SJCRH30 (cell line): ENCODE measurements at regions not wholly inside any gene's neighbourhood (a gene's known extent, or its start where the extent isn't known, plus 50 kb on each side); places are given as distances from the start of the nearest gene placed in this dataset.
"Not testable (repeated sequence)": the region's sequence is repeated elsewhere in the genome, so short reads cannot be mapped to it uniquely, and the experiment has no call there.

Experiments
- DNase-seq, 2 experiments: peaks; one replicate each; pipeline ENCODE4 v3.0.0-alpha.2; 2015 to 2020
- H3K27ac ChIP-seq: fragments of 250-450 bp; sonication (Bioruptor Pico); 2 replicates; pipeline ENCODE4 v1.5.1; 2020; ENCODE audit warnings: mild to moderate bottlenecking, moderate library complexity
- H3K27me3 ChIP-seq: fragments of 250-450 bp; sonication (Bioruptor Pico); 2 replicates; pipeline ENCODE4 v1.5.1; 2020; ENCODE audit warnings: mild to moderate bottlenecking, moderate library complexity
- H3K36me3 ChIP-seq: fragments of 250-450 bp; sonication (Bioruptor Pico); 2 replicates; pipeline ENCODE4 v1.5.1; 2020; ENCODE audit warnings: mild to moderate bottlenecking, moderate library complexity
- H3K4me1 ChIP-seq: fragments of 250-450 bp; sonication (Bioruptor Pico); 2 replicates; pipeline ENCODE4 v1.5.1; 2020; ENCODE audit warnings: mild to moderate bottlenecking, moderate library complexity
- H3K4me3 ChIP-seq: fragments of 250-450 bp; sonication (Bioruptor Pico); 2 replicates; pipeline ENCODE4 v1.5.1; 2020; ENCODE audit warnings: mild to moderate bottlenecking, moderate library complexity
- H3K9me3 ChIP-seq: fragments of 250-450 bp; sonication (Bioruptor Pico); replicated peaks from 2 replicates; pipeline ENCODE4 v1.5.1; 2020; ENCODE audit warnings: mild to moderate bottlenecking, moderate library complexity

- no peak overlapping the region for H3K4me3 ChIP-seq
- DNase-seq, result no peak
Measured at GRCh38 chr2:11075221-11075620, 80.0 kb upstream of the SLC66A3 start.

GRCh38 chr2:11077411-11077810 lies 77.9 kb upstream of the SLC66A3 start:
- Histone ChIP-seq H3K36me3 (no peaks in the 10 kb centered on the region), H3K27ac (no peak overlapping the region), H3K4me3 (no peak overlapping the region), H3K27me3 (0 out of 2 replicates have a peak, but pooled peaks cover 5% of the 10 kb centered on the region), H3K9me3 (no peaks in the 10 kb centered on the region), H3K4me1 (no peaks in the 10 kb centered on the region)
- peak in 1 of 2 experiments; percentile 26 for DNase-seq

More at GRCh38 chr2:11075221-11075620, 80.0 kb upstream of the SLC66A3 start:
- 0 out of 2 replicates have a peak, but pooled peaks cover 6% of the 10 kb centered on the region for H3K27me3 ChIP-seq
- H3K36me3 ChIP-seq, result no peaks in the 10 kb centered on the region
- no peaks in the 10 kb centered on the region for H3K9me3 ChIP-seq
- H3K4me1 ChIP-seq, result no peaks in the 10 kb centered on the region
- no peak overlapping the region for H3K27ac ChIP-seq

GRCh38 chr2:11079136-11079824 lies 76.0 kb upstream of the SLC66A3 start:
- DNase-seq, result no peak
- Histone ChIP-seq H3K27ac (no peak overlapping the region), H3K4me1 (no peaks in the 10 kb centered on the region), H3K4me3 (no peak overlapping the region), H3K27me3 (no peaks in the 10 kb centered on the region), H3K36me3 (no peaks in the 10 kb centered on the region), H3K9me3 (no peaks in the 10 kb centered on the region)

GRCh38 chr2:11080253-11081115 lies 74.8 kb upstream of the SLC66A3 start:
- Histone ChIP-seq H3K27me3 (no peaks in the 10 kb centered on the region), H3K4me1 (no peaks in the 10 kb centered on the region), H3K36me3 (no peaks in the 10 kb centered on the region), H3K9me3 (no peaks in the 10 kb centered on the region), H3K4me3 (no peak overlapping the region), H3K27ac (no peak overlapping the region)
- peak; percentile 73 to 82 for DNase-seq

- H3K27ac ChIP-seq, result no peak overlapping the region
- no peak overlapping the region for H3K4me3 ChIP-seq
- H3K27me3 ChIP-seq, result no peaks in the 10 kb centered on the region
- no peaks in the 10 kb centered on the region for H3K36me3 ChIP-seq
- H3K9me3 ChIP-seq, result no peaks in the 10 kb centered on the region
- no peaks in the 10 kb centered on the region for H3K4me1 ChIP-seq
- DNase-seq, result no peak
Measured at GRCh38 chr2:11082880-11083279, 72.4 kb upstream of the SLC66A3 start.

- not testable (repeated sequence) for H3K27ac ChIP-seq, H3K9me3 ChIP-seq, DNase-seq, H3K27me3 ChIP-seq, H3K36me3 ChIP-seq, H3K4me1 ChIP-seq, H3K4me3 ChIP-seq
Measured at GRCh38 chr2:11088821-11089220, 66.4 kb upstream of the SLC66A3 start.

- no peak for DNase-seq
- Histone ChIP-seq H3K27ac (no peak overlapping the region), H3K4me3 (no peak overlapping the region)
Measured at GRCh38 chr2:11090187-11090586, 65.1 kb upstream of the SLC66A3 start.

GRCh38 chr2:11092701-11093335 lies 62.4 kb upstream of the SLC66A3 start:
- DNase-seq, result no peak
- no peaks in the 10 kb centered on the region for H3K27me3 ChIP-seq

More at GRCh38 chr2:11090187-11090586, 65.1 kb upstream of the SLC66A3 start:
- Histone ChIP-seq H3K9me3 (no peaks in the 10 kb centered on the region; the same call in 1 of the 2 replicates), H3K4me1 (no peaks in the 10 kb centered on the region), H3K36me3 (no peaks in the 10 kb centered on the region), H3K27me3 (no peaks in the 10 kb centered on the region)

GRCh38 chr2:11093467-11093866 lies 61.8 kb upstream of the SLC66A3 start:
- Histone ChIP-seq H3K4me1 (no peaks in the 10 kb centered on the region), H3K36me3 (no peaks in the 10 kb centered on the region), H3K4me3 (no peak overlapping the region), H3K27ac (no peak overlapping the region), H3K9me3 (no peaks in the 10 kb centered on the region; the same call in 1 of the 2 replicates), H3K27me3 (no peaks in the 10 kb centered on the region)
- no peak for DNase-seq

More at GRCh38 chr2:11092701-11093335, 62.4 kb upstream of the SLC66A3 start:
- Histone ChIP-seq H3K4me1 (no peaks in the 10 kb centered on the region), H3K9me3 (no peaks in the 10 kb centered on the region; the same call in 1 of the 2 replicates), H3K27ac (no peak overlapping the region), H3K4me3 (no peak overlapping the region), H3K36me3 (no peaks in the 10 kb centered on the region)

GRCh38 chr2:11094021-11094810 lies 61.1 kb upstream of the SLC66A3 start:
- Histone ChIP-seq H3K27ac (no peak overlapping the region), H3K27me3 (no peaks in the 10 kb centered on the region), H3K36me3 (no peaks in the 10 kb centered on the region), H3K9me3 (no peaks in the 10 kb centered on the region; the same call in 1 of the 2 replicates), H3K4me1 (no peaks in the 10 kb centered on the region), H3K4me3 (no peak overlapping the region)
- DNase-seq, result no peak

- DNase-seq, result no peak
- no peaks in the 10 kb centered on the region for H3K4me1 ChIP-seq
Measured at GRCh38 chr2:11096591-11096990, 58.7 kb upstream of the SLC66A3 start.

GRCh38 chr2:11097038-11097720 lies 58.1 kb upstream of the SLC66A3 start:
- H3K9me3 ChIP-seq, result no peaks in the 10 kb centered on the region; the same call in 1 of the 2 replicates
- 0 out of 2 replicates have a peak, but pooled peaks cover 6% of the 10 kb centered on the region for H3K27me3 ChIP-seq
- H3K4me1 ChIP-seq, result no peaks in the 10 kb centered on the region
- no peaks in the 10 kb centered on the region for H3K36me3 ChIP-seq
- H3K27ac ChIP-seq, result no peak overlapping the region
- no peak for DNase-seq
- H3K4me3 ChIP-seq, result no peak overlapping the region

More at GRCh38 chr2:11096591-11096990, 58.7 kb upstream of the SLC66A3 start:
- Histone ChIP-seq H3K27ac (no peak overlapping the region), H3K9me3 (no peaks in the 10 kb centered on the region; the same call in 1 of the 2 replicates), H3K36me3 (no peaks in the 10 kb centered on the region), H3K4me3 (no peak overlapping the region), H3K27me3 (0 out of 2 replicates have a peak, but pooled peaks cover under 1% of the 10 kb centered on the region)

- Histone ChIP-seq H3K27me3 (peaks cover 8% of the 10 kb centered on the region; the same call in 1 of the 2 replicates), H3K4me1 (no peaks in the 10 kb centered on the region), H3K9me3 (no peaks in the 10 kb centered on the region; the same call in 1 of the 2 replicates), H3K4me3 (no peak overlapping the region), H3K36me3 (no peaks in the 10 kb centered on the region), H3K27ac (no peak overlapping the region)
- DNase-seq, result no peak
Measured at GRCh38 chr2:11097854-11098387, 57.3 kb upstream of the SLC66A3 start.
